Lower lobe of right lung (tissue), 2 donors: ENCODE measurements at regions not wholly inside any gene's neighbourhood (a gene's known extent, or its start where the extent isn't known, plus 50 kb on each side); places are given as distances from the start of the nearest gene placed in this dataset.

Experiments used
- ATAC-seq, 2 donors: fragments of 200-7000 bp; cut with Tn5 transposase; one replicate each; pipeline ENCODE4 v1.9.1; 2020 to 2022; ENCODE audit warnings: mild to moderate bottlenecking in 2 of 2, moderate library complexity in 2 of 2
- DNase-seq: peaks from one replicate; pipeline ENCODE4 v3.0.0-alpha.2; 2020
- H3K27ac ChIP-seq: fragments of 200-600 bp; one replicate; pipeline ENCODE4 v1.8.0; 2022
- H3K27me3 ChIP-seq: fragments of 200-600 bp; one replicate; pipeline ENCODE4 v1.8.0; 2022; ENCODE audit warnings: low read depth
- H3K36me3 ChIP-seq: fragments of 200-600 bp; one replicate; pipeline ENCODE4 v1.8.0; 2022; ENCODE audit warnings: mild to moderate bottlenecking
- H3K4me1 ChIP-seq: fragments of 200-600 bp; one replicate; pipeline ENCODE4 v1.8.0; 2022
- H3K4me3 ChIP-seq: fragments of 200-600 bp; one replicate; pipeline ENCODE4 v1.8.0; 2022; ENCODE audit warnings: mild to moderate bottlenecking
- H3K9me3 ChIP-seq: fragments of 200-600 bp; one replicate; pipeline ENCODE4 v1.8.0; 2022
- CTCF ChIP-seq: fragments of 200-600 bp; IDR thresholded peaks from one replicate; pipeline ENCODE4 v1.8.0; 2022; ENCODE audit warnings: antibody characterized with exemption, mild to moderate bottlenecking
- intact Hi-C: fragments of 100-400 bp; cut with DNase I; formaldehyde crosslinking; loops from one replicate; pipeline ENCODE4 v1.11.0; 2022
- donor health status: DM: no; HTN: yes; CAD: no; lungs with severe emphysema.

- Histone ChIP-seq H3K9me3 (no peaks in the 10 kb centered on the region), H3K4me3 (peak overlapping the region; percentile 64)
- ATAC-seq, result peak in 1 of 2 donors; percentile 84
These were observed 303.5 kb upstream of the HSFY2 start for GRCh38 chrY:19076846-19077697.

GRCh38 chrY:19075471-19076253 lies 302.1 kb upstream of the HSFY2 start:
- Histone ChIP-seq H3K4me3 (peak overlapping the region; percentile 64), H3K27ac (peak overlapping the region; percentile 83), H3K4me1 (no peaks in the 10 kb centered on the region), H3K9me3 (no peaks in the 10 kb centered on the region), H3K27me3 (no peaks in the 10 kb centered on the region), H3K36me3 (no peaks in the 10 kb centered on the region)
- peak; percentile 85 for DNase-seq
- TF ChIP-seq CTCF, result no peak
- intact Hi-C loops, result no loop called here
- peak in 1 of 2 donors; percentile 91 for ATAC-seq

More at GRCh38 chrY:19076846-19077697, 303.5 kb upstream of the HSFY2 start:
- TF ChIP-seq CTCF, result no peak
- no peaks in the 10 kb centered on the region for H3K4me1 ChIP-seq
- H3K36me3 ChIP-seq, result no peaks in the 10 kb centered on the region
- no peaks in the 10 kb centered on the region for H3K27me3 ChIP-seq
- intact Hi-C loops, result no loop called here
- peak; percentile 68 for DNase-seq
- H3K27ac ChIP-seq, result peak overlapping the region; percentile 83

- DNase-seq (no peak), ATAC-seq (no peak)
- Histone ChIP-seq H3K4me3 (no peak overlapping the region), H3K27ac (no peak overlapping the region), H3K4me1 (no peaks in the 10 kb centered on the region), H3K9me3 (no peaks in the 10 kb centered on the region), H3K27me3 (no peaks in the 10 kb centered on the region), H3K36me3 (no peaks in the 10 kb centered on the region)
- intact Hi-C loops, result no loop called here
- TF ChIP-seq CTCF, result no peak
These were observed 293.9 kb upstream of the HSFY2 start for GRCh38 chrY:19067435-19067834.

GRCh38 chrY:19066447-19067190 lies 293.1 kb upstream of the HSFY2 start:
- Histone ChIP-seq H3K27ac (peak overlapping the region; percentile 41), H3K4me1 (no peaks in the 10 kb centered on the region), H3K36me3 (no peaks in the 10 kb centered on the region), H3K9me3 (no peaks in the 10 kb centered on the region), H3K27me3 (no peaks in the 10 kb centered on the region), H3K4me3 (no peak overlapping the region)
- DNase-seq, result no peak
- intact Hi-C loops, result no loop called here
- ATAC-seq, result peak in 1 of 2 donors; percentile 59
- TF ChIP-seq CTCF, result no peak

- H3K27me3 ChIP-seq, result no peaks in the 10 kb centered on the region
- TF ChIP-seq CTCF, result no peak
- no peak for DNase-seq
- H3K4me3 ChIP-seq, result no peak overlapping the region
- no peaks in the 10 kb centered on the region for H3K4me1 ChIP-seq
- no peaks in the 10 kb centered on the region for H3K36me3 ChIP-seq
- intact Hi-C loops, result no loop called here
- no peak overlapping the region for H3K27ac ChIP-seq
- no peaks in the 10 kb centered on the region for H3K9me3 ChIP-seq
- no peak for ATAC-seq
These were observed 291.6 kb upstream of the HSFY2 start for GRCh38 chrY:19065119-19065518.
